Vagina (tissue), 2 donors: ENCODE measurements at regions not wholly inside any gene's neighbourhood (a gene's known extent, or its start where the extent isn't known, plus 50 kb on each side); places are given as distances from the start of the nearest gene placed in this dataset.

Source experiments
- POLR2A ChIP-seq, 2 donors: fragments of 450-650 bp; IDR thresholded peaks; one replicate each; pipeline ENCODE4 v1.6.1; 2017; ENCODE audit warnings: antibody characterized with exemption in 2 of 2, mild to moderate bottlenecking in 2 of 2, moderate library complexity in 2 of 2
- POLR2AphosphoS5 ChIP-seq, 2 donors: sonication (generic); formaldehyde crosslinking; IDR thresholded peaks; one replicate each; pipeline ENCODE4 v1.9.0; 2017; ENCODE audit warnings: antibody characterized with exemption in 2 of 2, mild to moderate bottlenecking in 2 of 2, low read depth in 1 of 2; ENCODE audit not compliant: insufficient read depth in 1 of 2
- TF ChIP-seq, protein P1 (sequence below), 3 experiments: fragments of 450-650 bp in 2 of 3; fragments of 200-600 bp in 1 of 3; sonication (generic) in 1 of 3; IDR thresholded peaks; one replicate each; pipeline ENCODE4 v1.5.1; 2017 to 2019; ENCODE audit warnings: antibody characterized with exemption in 3 of 3, mild to moderate bottlenecking in 2 of 3, moderate library complexity in 2 of 3

DNA sequence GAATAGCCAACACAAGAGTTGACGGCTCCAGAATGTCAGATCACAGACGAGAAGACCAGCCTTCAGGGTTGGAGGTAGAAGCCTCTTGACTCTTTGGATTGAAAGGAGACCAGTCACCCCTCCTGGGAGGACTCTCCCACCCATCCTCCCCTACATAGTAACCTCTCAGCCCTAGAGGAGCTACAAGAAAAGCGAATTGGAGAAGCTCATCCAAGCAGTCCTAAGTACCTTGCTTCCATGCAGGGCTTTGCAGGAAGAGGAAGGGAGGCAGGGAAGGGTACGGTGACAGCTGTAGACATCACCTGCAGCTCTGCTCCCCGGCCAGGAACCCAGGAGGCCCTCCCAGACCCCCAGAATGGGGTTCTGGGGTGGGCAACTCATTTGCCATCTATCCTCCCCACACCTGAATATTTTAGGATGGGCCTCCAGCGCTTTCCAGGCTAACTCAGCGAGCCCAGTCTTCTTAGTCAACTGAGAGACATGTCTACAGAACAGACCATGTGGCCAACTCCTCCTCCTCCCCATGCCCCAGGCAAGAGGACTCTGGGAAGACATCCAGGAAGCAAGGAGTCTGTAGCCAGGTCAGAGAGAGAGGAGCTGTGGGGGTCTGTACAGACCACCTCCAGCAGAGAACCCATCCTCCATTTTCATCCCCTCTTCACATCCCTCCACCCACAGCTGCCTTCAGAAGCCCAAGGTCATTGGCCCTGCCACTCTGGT lies 55.6 kb upstream of the LBX1 start:
- TF ChIP-seq, protein P1, sequence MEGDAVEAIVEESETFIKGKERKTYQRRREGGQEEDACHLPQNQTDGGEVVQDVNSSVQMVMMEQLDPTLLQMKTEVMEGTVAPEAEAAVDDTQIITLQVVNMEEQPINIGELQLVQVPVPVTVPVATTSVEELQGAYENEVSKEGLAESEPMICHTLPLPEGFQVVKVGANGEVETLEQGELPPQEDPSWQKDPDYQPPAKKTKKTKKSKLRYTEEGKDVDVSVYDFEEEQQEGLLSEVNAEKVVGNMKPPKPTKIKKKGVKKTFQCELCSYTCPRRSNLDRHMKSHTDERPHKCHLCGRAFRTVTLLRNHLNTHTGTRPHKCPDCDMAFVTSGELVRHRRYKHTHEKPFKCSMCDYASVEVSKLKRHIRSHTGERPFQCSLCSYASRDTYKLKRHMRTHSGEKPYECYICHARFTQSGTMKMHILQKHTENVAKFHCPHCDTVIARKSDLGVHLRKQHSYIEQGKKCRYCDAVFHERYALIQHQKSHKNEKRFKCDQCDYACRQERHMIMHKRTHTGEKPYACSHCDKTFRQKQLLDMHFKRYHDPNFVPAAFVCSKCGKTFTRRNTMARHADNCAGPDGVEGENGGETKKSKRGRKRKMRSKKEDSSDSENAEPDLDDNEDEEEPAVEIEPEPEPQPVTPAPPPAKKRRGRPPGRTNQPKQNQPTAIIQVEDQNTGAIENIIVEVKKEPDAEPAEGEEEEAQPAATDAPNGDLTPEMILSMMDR (IDR thresholded peaks at IDR 0.05) = no peak
- TF ChIP-seq POLR2AphosphoS5 (IDR thresholded peaks at IDR 0.05; ENCODE audit: insufficient read depth in 1 of 2, low read depth in 1 of 2) (no peak), POLR2A (IDR thresholded peaks at IDR 0.05) (no peak)
